NCI-H1930 (cell line): ENCODE measurements at regions not wholly inside any gene's neighbourhood (a gene's known extent, or its start where the extent isn't known, plus 50 kb on each side); places are given as distances from the start of the nearest gene placed in this dataset.

Experiments used
- DNase-seq, 2 experiments: peaks; one replicate each; lab custom pipeline; 2025; lab: John Stamatoyannopoulos, UW

- no peak for DNase-seq
Measured at GRCh38 chr2:134144081-134144596, 109.7 kb upstream of the MGAT5 start.

GRCh38 chr2:134144651-134145050 lies 109.2 kb upstream of the MGAT5 start:
- DNase-seq = no peak

GRCh38 chr2:134145519-134145918 lies 108.4 kb upstream of the MGAT5 start:
- no peak for DNase-seq

- DNase-seq = no peak
Measured at GRCh38 chr2:134146161-134146560, 107.7 kb upstream of the MGAT5 start.

GRCh38 chr2:134146620-134147019 lies 107.3 kb upstream of the MGAT5 start:
- DNase-seq = no peak

- DNase-seq = no peak
Measured at GRCh38 chr2:134148172-134148571, 105.7 kb upstream of the MGAT5 start.

- no peak for DNase-seq
Measured at GRCh38 chr2:134148843-134149472, 104.9 kb upstream of the MGAT5 start.

GRCh38 chr2:134149904-134150303 lies 104.0 kb upstream of the MGAT5 start:
- no peak for DNase-seq

- DNase-seq = no peak
Measured at GRCh38 chr2:134150760-134151159, 103.1 kb upstream of the MGAT5 start.

GRCh38 chr2:134152045-134153010 lies 101.5 kb upstream of the MGAT5 start:
- DNase-seq = no peak

- DNase-seq = no peak
Measured at GRCh38 chr2:134153294-134153880, 100.5 kb upstream of the MGAT5 start.

GRCh38 chr2:134154246-134154645 lies 99.6 kb upstream of the MGAT5 start:
- no peak for DNase-seq

- no peak for DNase-seq
Measured at GRCh38 chr2:134155134-134155533, 98.7 kb upstream of the MGAT5 start.

GRCh38 chr2:134158295-134158694 lies 95.6 kb upstream of the MGAT5 start:
- no peak for DNase-seq

GRCh38 chr2:134161170-134161547 lies 92.7 kb upstream of the MGAT5 start:
- DNase-seq = no peak

- DNase-seq = no peak
Measured at GRCh38 chr2:134163336-134163735, 90.5 kb upstream of the MGAT5 start.

- no peak for DNase-seq
Measured at GRCh38 chr2:134164306-134164705, 89.6 kb upstream of the MGAT5 start.

- DNase-seq = no peak
Measured at GRCh38 chr2:134167015-134167414, 86.9 kb upstream of the MGAT5 start.

GRCh38 chr2:134169788-134170187 lies 84.1 kb upstream of the MGAT5 start:
- DNase-seq = no peak

- DNase-seq = no peak
Measured at GRCh38 chr2:134170294-134170693, 83.6 kb upstream of the MGAT5 start.

GRCh38 chr2:134170700-134171099 lies 83.2 kb upstream of the MGAT5 start:
- no peak for DNase-seq

- no peak for DNase-seq
Measured at GRCh38 chr2:134173338-134174016, 80.4 kb upstream of the MGAT5 start.
